ENCODE measurements at regions not wholly inside any gene's neighbourhood (a gene's known extent, or its start where the extent isn't known, plus 50 kb on each side); places are given as distances from the start of the nearest gene placed in this dataset.

DNA sequence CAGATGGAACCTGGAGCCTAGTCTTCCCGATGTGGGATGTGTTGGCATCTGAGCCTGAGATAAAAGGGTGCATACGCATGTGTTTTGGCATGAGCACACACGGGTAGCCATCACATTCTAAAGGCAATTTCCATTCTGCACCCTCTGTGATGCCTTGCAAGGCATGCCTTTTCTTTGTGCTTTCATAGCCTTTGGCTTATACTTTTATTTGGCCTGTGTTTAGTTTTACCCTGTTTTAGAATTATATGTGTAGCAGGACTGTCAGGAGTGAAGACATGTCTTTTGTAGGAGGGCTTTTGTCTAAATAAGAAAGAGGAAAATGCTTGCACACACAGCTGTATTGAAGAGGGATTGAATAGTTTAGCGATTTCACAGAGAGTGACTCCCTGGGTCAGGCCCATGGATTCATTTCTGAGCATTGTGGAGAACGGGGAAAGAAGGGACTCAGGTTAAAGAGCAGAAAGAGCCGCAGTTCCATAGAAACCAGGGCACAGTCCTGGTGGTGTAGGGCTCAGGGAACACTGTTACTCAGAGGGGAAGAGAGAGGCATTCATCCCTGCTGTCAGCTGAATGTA lies 530.2 kb downstream of the DHX35 start:
- TF ChIP-seq CTCF (conservative IDR thresholded peaks at IDR 0.05; ENCODE audit: low read depth, low read length) (no peak), EZH2phosphoT487 (IDR thresholded peaks at IDR 0.05; ENCODE audit: borderline replicate concordance, low read length) (no peak), EZH2 (IDR thresholded peaks at IDR 0.05; ENCODE audit: low read length, unreplicated experiment) (no peak)
